Ascending aorta (tissue), 2 donors: ENCODE measurements at regions not wholly inside any gene's neighbourhood (a gene's known extent, or its start where the extent isn't known, plus 50 kb on each side); places are given as distances from the start of the nearest gene placed in this dataset.

ENCODE experiments used
- DNase-seq, 2 donors: peaks; one replicate each; pipeline ENCODE4 v3.0.0-alpha.2; 2019; ENCODE audit warnings: low spot score in 2 of 2
- H3K27ac ChIP-seq, 2 donors: fragments of 200-600 bp; sonication (generic); one replicate each; pipeline ENCODE4 v1.5.1; 2016 to 2017; ENCODE audit warnings: mild to moderate bottlenecking in 1 of 2
- H3K27me3 ChIP-seq: fragments of 200-600 bp; sonication (generic); one replicate; pipeline ENCODE4 v1.5.1; 2017
- H3K36me3 ChIP-seq, 2 donors: fragments of 200-600 bp; sonication (generic); one replicate each; pipeline ENCODE4 v1.5.1; 2016
- H3K4me1 ChIP-seq, 2 donors: fragments of 200-600 bp; sonication (generic); one replicate each; pipeline ENCODE4 v1.5.1; 2016 to 2017; ENCODE audit warnings: mild to moderate bottlenecking in 1 of 2
- H3K4me3 ChIP-seq, 2 donors: fragments of 200-600 bp; sonication (generic); one replicate each; pipeline ENCODE4 v1.5.1; 2016 to 2017; ENCODE audit warnings: mild to moderate bottlenecking in 1 of 2
- H3K9me3 ChIP-seq, 2 donors: fragments of 200-600 bp; sonication (generic); one replicate each; pipeline ENCODE4 v1.5.1; 2016
- CTCF ChIP-seq, 3 experiments: fragments of 200-600 bp in 2 of 3; fragments of 450-650 bp in 1 of 3; sonication (generic) in 2 of 3; IDR thresholded peaks; one replicate each; pipeline ENCODE4 v1.5.1; 2016 to 2019; ENCODE audit warnings: antibody characterized with exemption in 3 of 3, mild to moderate bottlenecking in 1 of 3, moderate library complexity in 1 of 3
- intact Hi-C: fragments of 100-400 bp; cut with DNase I; formaldehyde crosslinking; loops from one replicate; pipeline ENCODE4 v1.15.1; 2023

GRCh38 chr6:102662851-102663250 lies 1269.3 kb downstream of the GRIK2 start:
- H3K36me3 ChIP-seq: no peaks in the 10 kb centered on the region
- no peak overlapping the region for H3K4me3 ChIP-seq
- H3K27me3 ChIP-seq: no peaks in the 10 kb centered on the region
- H3K27ac ChIP-seq: no peak overlapping the region
- no peaks in the 10 kb centered on the region for H3K4me1 ChIP-seq
- TF ChIP-seq CTCF (IDR thresholded peaks at IDR 0.05): no peak
- no peak for DNase-seq
- no peaks in the 10 kb centered on the region for H3K9me3 ChIP-seq
- intact Hi-C loops: no loop called here

- Histone ChIP-seq H3K27ac (no peak overlapping the region), H3K9me3 (no peaks in the 10 kb centered on the region), H3K27me3 (no peaks in the 10 kb centered on the region), H3K4me1 (no peaks in the 10 kb centered on the region), H3K36me3 (no peaks in the 10 kb centered on the region), H3K4me3 (no peak overlapping the region)
- no peak for DNase-seq
- TF ChIP-seq CTCF (IDR thresholded peaks at IDR 0.05): no peak
- intact Hi-C loops: no loop called here
These were observed 1266.8 kb downstream of the GRIK2 start for GRCh38 chr6:102660303-102660702.

- Histone ChIP-seq H3K27me3 (no peaks in the 10 kb centered on the region), H3K36me3 (no peaks in the 10 kb centered on the region), H3K9me3 (no peaks in the 10 kb centered on the region), H3K4me1 (no peaks in the 10 kb centered on the region), H3K4me3 (no peak overlapping the region), H3K27ac (no peak overlapping the region)
- TF ChIP-seq CTCF (IDR thresholded peaks at IDR 0.05): no peak
- no peak for DNase-seq
- intact Hi-C loops: no loop called here
These were observed 1262.3 kb downstream of the GRIK2 start for GRCh38 chr6:102655823-102656222.

- no peak for TF ChIP-seq CTCF (IDR thresholded peaks at IDR 0.05)
- H3K9me3 ChIP-seq: no peaks in the 10 kb centered on the region
- intact Hi-C loops: no loop called here
- no peak overlapping the region for H3K4me3 ChIP-seq
- H3K27ac ChIP-seq: no peak overlapping the region
- no peaks in the 10 kb centered on the region for H3K36me3 ChIP-seq
- H3K4me1 ChIP-seq: no peaks in the 10 kb centered on the region
- H3K27me3 ChIP-seq: no peaks in the 10 kb centered on the region
- DNase-seq: no peak
These were observed 1247.9 kb downstream of the GRIK2 start for GRCh38 chr6:102641426-102641825.

GRCh38 chr6:102631921-102632320 lies 1238.4 kb downstream of the GRIK2 start:
- no peak for TF ChIP-seq CTCF (IDR thresholded peaks at IDR 0.05)
- no peak overlapping the region for H3K4me3 ChIP-seq
- H3K4me1 ChIP-seq: no peaks in the 10 kb centered on the region
- DNase-seq: no peak
- intact Hi-C loops: no loop called here
- no peaks in the 10 kb centered on the region for H3K27me3 ChIP-seq
- no peak overlapping the region for H3K27ac ChIP-seq
- no peaks in the 10 kb centered on the region for H3K9me3 ChIP-seq
- H3K36me3 ChIP-seq: no peaks in the 10 kb centered on the region

- Histone ChIP-seq H3K27ac (no peak overlapping the region), H3K36me3 (no peaks in the 10 kb centered on the region), H3K9me3 (no peaks in the 10 kb centered on the region), H3K4me1 (no peaks in the 10 kb centered on the region), H3K27me3 (no peaks in the 10 kb centered on the region), H3K4me3 (no peak overlapping the region)
- no peak for DNase-seq
- no peak for TF ChIP-seq CTCF (IDR thresholded peaks at IDR 0.05)
- intact Hi-C loops: no loop called here
These were observed 1229.7 kb downstream of the GRIK2 start for GRCh38 chr6:102623201-102623600.
